ENCODE measurements at regions not wholly inside any gene's neighbourhood (a gene's known extent, or its start where the extent isn't known, plus 50 kb on each side); places are given as distances from the start of the nearest gene placed in this dataset.

DNA sequence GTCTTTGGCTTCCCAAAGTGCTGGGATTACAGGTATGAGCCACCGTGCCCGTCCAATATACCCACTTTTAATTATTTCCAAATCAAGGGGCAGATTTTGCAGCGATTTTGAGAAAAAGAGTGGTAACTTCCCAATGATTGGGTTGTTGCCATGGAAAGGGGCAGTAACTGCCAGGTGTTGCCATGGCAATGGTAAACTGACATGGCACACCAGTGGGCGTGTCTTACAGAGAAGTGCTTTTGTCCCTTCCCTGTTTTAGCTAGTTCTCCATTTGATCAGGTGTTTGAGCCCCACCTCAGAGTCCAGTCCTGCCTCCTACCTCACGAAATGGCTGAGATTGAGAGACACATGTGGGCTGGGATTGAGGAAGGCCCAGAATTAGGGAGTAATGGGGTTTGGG, 86.3 kb upstream of the IER5L start:
- DNase-seq (ENCODE audit: low read depth) = peak; percentile 13
- TF ChIP-seq, protein P1, sequence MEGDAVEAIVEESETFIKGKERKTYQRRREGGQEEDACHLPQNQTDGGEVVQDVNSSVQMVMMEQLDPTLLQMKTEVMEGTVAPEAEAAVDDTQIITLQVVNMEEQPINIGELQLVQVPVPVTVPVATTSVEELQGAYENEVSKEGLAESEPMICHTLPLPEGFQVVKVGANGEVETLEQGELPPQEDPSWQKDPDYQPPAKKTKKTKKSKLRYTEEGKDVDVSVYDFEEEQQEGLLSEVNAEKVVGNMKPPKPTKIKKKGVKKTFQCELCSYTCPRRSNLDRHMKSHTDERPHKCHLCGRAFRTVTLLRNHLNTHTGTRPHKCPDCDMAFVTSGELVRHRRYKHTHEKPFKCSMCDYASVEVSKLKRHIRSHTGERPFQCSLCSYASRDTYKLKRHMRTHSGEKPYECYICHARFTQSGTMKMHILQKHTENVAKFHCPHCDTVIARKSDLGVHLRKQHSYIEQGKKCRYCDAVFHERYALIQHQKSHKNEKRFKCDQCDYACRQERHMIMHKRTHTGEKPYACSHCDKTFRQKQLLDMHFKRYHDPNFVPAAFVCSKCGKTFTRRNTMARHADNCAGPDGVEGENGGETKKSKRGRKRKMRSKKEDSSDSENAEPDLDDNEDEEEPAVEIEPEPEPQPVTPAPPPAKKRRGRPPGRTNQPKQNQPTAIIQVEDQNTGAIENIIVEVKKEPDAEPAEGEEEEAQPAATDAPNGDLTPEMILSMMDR (IDR thresholded peaks at IDR 0.05; ENCODE audit: insufficient read depth, low read depth, low read length, missing control alignments) = no peak
- no peak overlapping the region for H3K4me3 ChIP-seq (ENCODE audit: low read depth, low read length)

DNA sequence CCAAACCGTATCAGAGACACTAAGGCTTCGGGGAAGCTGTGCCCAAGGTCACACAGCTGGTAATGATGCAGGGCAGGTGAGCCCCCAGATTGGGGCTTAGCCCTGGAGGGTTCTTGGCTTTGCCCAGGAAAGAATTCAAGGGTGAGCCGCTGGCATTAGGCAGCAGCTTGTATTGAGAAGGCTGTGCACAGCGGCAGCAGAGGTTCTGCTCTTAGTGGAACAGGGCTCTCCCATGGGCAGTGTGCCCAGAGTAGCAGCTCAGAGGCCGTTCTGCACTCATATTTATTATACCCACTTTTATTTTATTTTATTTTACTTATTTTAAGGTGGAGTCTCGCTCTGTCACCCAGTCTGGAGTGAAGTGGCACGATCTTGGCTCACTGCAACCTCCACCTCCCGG, 85.8 kb upstream of the IER5L start:
- TF ChIP-seq, protein P1 (IDR thresholded peaks at IDR 0.05; ENCODE audit: insufficient read depth, low read depth, low read length, missing control alignments) = no peak
- DNase-seq (ENCODE audit: low read depth) = no peak
- H3K4me3 ChIP-seq (ENCODE audit: low read depth, low read length) = no peak overlapping the region

DNA sequence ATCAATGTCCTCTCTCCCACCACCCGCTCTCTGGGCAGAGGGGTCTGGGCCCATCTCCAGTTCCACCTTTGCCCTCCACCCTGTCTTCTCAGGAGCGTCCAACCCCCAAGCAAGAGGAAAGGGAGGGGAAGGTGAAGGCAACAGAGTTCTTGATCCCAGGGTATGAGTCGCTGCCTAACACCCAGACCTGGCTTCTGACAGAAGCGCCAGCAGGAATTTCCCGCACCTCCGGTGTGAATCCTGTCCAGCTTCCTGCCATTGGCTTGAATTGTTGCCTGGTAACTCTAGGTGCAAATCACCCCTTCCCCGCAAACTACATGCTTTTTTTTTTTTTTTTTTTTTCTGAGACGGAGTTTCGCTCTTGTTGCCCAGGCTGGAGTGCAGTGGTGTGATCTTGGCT, 84.2 kb upstream of the IER5L start:
- DNase-seq (ENCODE audit: low read depth) = no peak

DNA sequence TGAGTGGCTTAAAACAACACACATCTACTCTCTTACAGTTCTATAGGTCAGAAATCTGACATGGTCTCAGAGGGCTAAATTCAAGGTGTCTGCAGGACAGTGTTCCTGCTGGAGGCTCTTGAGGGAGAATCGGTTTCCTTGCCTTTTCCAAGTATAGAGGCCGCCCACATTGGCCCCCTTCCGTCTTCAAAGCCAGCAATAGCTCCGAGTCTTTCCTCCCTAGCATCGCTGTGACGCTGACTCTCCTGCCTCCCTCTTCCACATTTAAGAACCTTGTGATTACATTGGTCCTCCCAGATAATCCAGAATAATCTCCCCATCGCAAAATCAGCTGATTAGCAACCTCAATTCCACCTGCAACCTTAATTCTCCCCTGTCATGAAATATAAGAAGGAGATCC, 81.3 kb upstream of the IER5L start:
- TF ChIP-seq, protein P1 (IDR thresholded peaks at IDR 0.05; ENCODE audit: insufficient read depth, low read depth, low read length, missing control alignments) = no peak
- DNase-seq (ENCODE audit: low read depth) = no peak
- H3K4me3 ChIP-seq (ENCODE audit: low read depth, low read length) = no peak overlapping the region

More for the DNA sequence above, 84.2 kb upstream of the IER5L start:
- H3K4me3 ChIP-seq (ENCODE audit: low read depth, low read length) = no peak overlapping the region
- TF ChIP-seq, protein P1 (IDR thresholded peaks at IDR 0.05; ENCODE audit: insufficient read depth, low read depth, low read length, missing control alignments) = no peak

DNA sequence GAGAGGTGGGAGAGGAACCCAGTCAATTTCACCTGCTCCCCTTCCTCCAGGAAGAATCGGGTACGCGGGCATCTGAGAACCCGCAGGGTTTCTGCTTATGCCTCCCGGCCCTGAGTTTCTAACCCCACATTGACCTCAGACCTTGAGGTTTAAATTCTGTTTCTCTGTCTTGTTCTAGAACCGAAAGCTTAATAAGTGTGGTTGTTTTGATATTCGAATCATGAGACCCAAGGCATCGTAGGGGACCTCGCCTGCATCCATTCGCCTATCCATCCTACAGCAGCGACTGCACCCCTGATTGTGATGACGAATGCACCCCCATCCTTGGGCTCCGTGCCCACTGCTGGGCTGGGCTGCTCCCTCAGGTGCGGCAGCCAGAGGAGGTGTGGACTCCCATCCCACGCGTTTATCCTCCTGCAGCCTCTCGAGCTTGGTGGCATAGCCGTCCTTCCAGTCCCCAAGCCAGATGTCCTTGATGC, 80.8 kb upstream of the IER5L start:
- peak; percentile 23 for DNase-seq (ENCODE audit: low read depth)
- TF ChIP-seq, protein P1 (IDR thresholded peaks at IDR 0.05; ENCODE audit: insufficient read depth, low read depth, low read length, missing control alignments) = no peak
- H3K4me3 ChIP-seq (ENCODE audit: low read depth, low read length) = no peak overlapping the region

DNA sequence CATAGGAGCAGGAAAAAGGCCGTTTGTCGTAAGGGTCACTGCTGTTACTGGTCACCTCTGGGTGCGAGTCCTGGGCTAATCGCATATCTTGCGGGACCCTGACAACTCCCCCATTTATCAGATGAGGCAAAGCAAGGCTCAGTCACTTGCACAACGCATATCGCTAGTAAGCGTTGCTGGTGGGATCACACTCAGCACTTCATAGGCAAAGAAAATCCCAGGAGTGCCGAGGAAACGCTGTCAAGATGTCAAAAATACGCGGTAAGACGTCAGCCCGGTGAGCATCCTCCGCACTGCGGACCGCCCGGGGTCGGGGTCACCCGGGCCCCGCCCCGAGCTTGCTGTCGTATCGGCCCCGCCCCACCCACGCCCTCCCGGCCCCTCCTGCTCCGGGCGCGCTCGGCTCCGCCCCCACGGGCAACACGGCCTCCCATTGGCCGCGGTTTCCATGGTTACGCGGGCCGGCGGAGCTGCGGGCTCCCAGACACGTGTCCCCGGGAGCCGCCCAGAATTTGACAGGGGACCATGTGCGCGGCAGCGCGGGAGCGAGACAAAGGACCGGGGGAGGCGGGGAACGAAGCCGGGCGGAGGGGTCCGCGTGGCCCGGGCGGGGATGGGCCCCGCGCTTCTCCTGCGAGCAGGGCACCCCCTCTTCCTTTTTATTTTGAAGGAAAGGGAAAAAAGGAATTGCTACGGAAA, 80.2 kb upstream of the IER5L start:
- TF ChIP-seq, protein P1 (IDR thresholded peaks at IDR 0.05; ENCODE audit: insufficient read depth, low read depth, low read length, missing control alignments) = no peak
- peak; percentile 81 for DNase-seq (ENCODE audit: low read depth)
- no peak overlapping the region for H3K4me3 ChIP-seq (ENCODE audit: low read depth, low read length)
